Smooth muscle cell (in vitro differentiated cells): ENCODE measurements at regions not wholly inside any gene's neighbourhood (a gene's known extent, or its start where the extent isn't known, plus 50 kb on each side); places are given as distances from the start of the nearest gene placed in this dataset.

Experiments used
- DNase-seq: peaks from one replicate; lab custom pipeline; 2025; ENCODE audit not compliant: unreplicated experiment; lab: John Stamatoyannopoulos, UW
- H2AFZ ChIP-seq: fragments of 200-600 bp; sonication (generic); 2 replicates; pipeline ENCODE4 v1.6.0; 2016; ENCODE audit warnings: antibody characterized with exemption, low read depth, mild to moderate bottlenecking
- H3F3A ChIP-seq: fragments of 200-600 bp; sonication (generic); 2 replicates; pipeline ENCODE4 v1.6.0; 2017; ENCODE audit warnings: antibody characterized with exemption, low read depth
- H3K27ac ChIP-seq: fragments of 200-600 bp; sonication (generic); 2 replicates; pipeline ENCODE4 v1.5.1; 2016; ENCODE audit warnings: low read depth, mild to moderate bottlenecking
- H3K27me3 ChIP-seq: fragments of 200-600 bp; sonication (generic); 2 replicates; pipeline ENCODE4 v1.6.1; 2016; ENCODE audit warnings: low read depth, mild to moderate bottlenecking
- H3K36me3 ChIP-seq: fragments of 200-600 bp; sonication (generic); 2 replicates; pipeline ENCODE4 v1.5.1; 2016; ENCODE audit warnings: low read depth
- H3K4me1 ChIP-seq: fragments of 200-600 bp; sonication (generic); 2 replicates; pipeline ENCODE4 v1.5.1; 2016; ENCODE audit warnings: low read depth
- H3K4me2 ChIP-seq: fragments of 200-600 bp; sonication (generic); 2 replicates; pipeline ENCODE4 v1.6.0; 2016; ENCODE audit warnings: mild to moderate bottlenecking
- H3K4me3 ChIP-seq: fragments of 200-600 bp; sonication (generic); 2 replicates; pipeline ENCODE4 v1.5.1; 2016; ENCODE audit warnings: mild to moderate bottlenecking
- H3K79me2 ChIP-seq: fragments of 200-600 bp; sonication (generic); 2 replicates; pipeline ENCODE4 v1.6.0; 2016; ENCODE audit warnings: low read depth, mild to moderate bottlenecking
- H3K9ac ChIP-seq: fragments of 200-600 bp; sonication (generic); 2 replicates; pipeline ENCODE4 v1.6.0; 2016; ENCODE audit warnings: low read depth
- H3K9me3 ChIP-seq: fragments of 200-600 bp; sonication (generic); replicated peaks from 2 replicates; pipeline ENCODE4 v1.5.1; 2016; ENCODE audit warnings: low read depth
- H4K20me1 ChIP-seq: fragments of 200-600 bp; sonication (generic); 2 replicates; pipeline ENCODE4 v1.6.0; 2016; ENCODE audit warnings: low read depth
- CTCF ChIP-seq: fragments of 200-600 bp; sonication (generic); IDR thresholded peaks from 2 replicates; pipeline ENCODE4 v1.5.1; 2017; ENCODE audit warnings: borderline replicate concordance, mild to moderate bottlenecking, antibody characterized with exemption; ENCODE audit not compliant: insufficient read depth, poor library complexity, severe bottlenecking
- WGBS: methylation state at CpG from one replicate; pipeline ENCODE4 v1.1.7; 2016; ENCODE audit warnings: low lambda C conversion rate; 5-methylcytosine and 5-hydroxymethylcytosine counted together

- H3K9ac ChIP-seq: no peak overlapping the region
- H3K36me3 ChIP-seq: no peaks in the 10 kb centered on the region
- H3K27me3 ChIP-seq: peaks cover 3% of the 10 kb centered on the region
- no peaks in the 10 kb centered on the region for H3F3A ChIP-seq
- peaks cover 26% of the 10 kb centered on the region for H3K4me1 ChIP-seq
- DNase-seq: no peak
- H4K20me1 ChIP-seq: no peaks in the 10 kb centered on the region
- no peak overlapping the region for H3K4me2 ChIP-seq
- 70% methylated on average over 4 of the region's 4 CpGs for WGBS
- no peak overlapping the region for H3K27ac ChIP-seq
- H3K79me2 ChIP-seq: no peaks in the 10 kb centered on the region
- H3K9me3 ChIP-seq: no peaks in the 10 kb centered on the region
- H2AFZ ChIP-seq: no peak overlapping the region
- no peak for TF ChIP-seq CTCF
- no peak overlapping the region for H3K4me3 ChIP-seq
Observed at GRCh38 chr16:7839568-7839967, 506.9 kb downstream of the RBFOX1 start.

GRCh38 chr16:7834771-7835431 lies 502.3 kb downstream of the RBFOX1 start:
- DNase-seq: no peak
- Histone ChIP-seq H3F3A (no peaks in the 10 kb centered on the region), H3K4me1 (peaks cover 14% of the 10 kb centered on the region), H4K20me1 (no peaks in the 10 kb centered on the region), H3K79me2 (no peaks in the 10 kb centered on the region), H2AFZ (no peak overlapping the region), H3K4me3 (no peak overlapping the region), H3K27ac (no peak overlapping the region), H3K9me3 (no peaks in the 10 kb centered on the region), H3K27me3 (peaks cover 3% of the 10 kb centered on the region), H3K9ac (no peak overlapping the region), H3K36me3 (no peaks in the 10 kb centered on the region), H3K4me2 (no peak overlapping the region)
- no peak for TF ChIP-seq CTCF
- 33% methylated on average over 1 of the region's 1 CpG for WGBS

GRCh38 chr16:7820816-7821215 lies 488.2 kb downstream of the RBFOX1 start:
- 73% methylated on average over 4 of the region's 4 CpGs for WGBS
- DNase-seq: no peak
- no peak for TF ChIP-seq CTCF

More at GRCh38 chr16:7820816-7821215, 488.2 kb downstream of the RBFOX1 start:
- Histone ChIP-seq H3F3A (no peaks in the 10 kb centered on the region), H2AFZ (no peak overlapping the region), H3K36me3 (no peaks in the 10 kb centered on the region), H3K4me1 (no peaks in the 10 kb centered on the region), H3K4me2 (no peak overlapping the region), H3K27me3 (no peaks in the 10 kb centered on the region), H3K9me3 (no peaks in the 10 kb centered on the region), H4K20me1 (no peaks in the 10 kb centered on the region), H3K4me3 (no peak overlapping the region), H3K27ac (no peak overlapping the region), H3K9ac (no peak overlapping the region), H3K79me2 (no peaks in the 10 kb centered on the region)
